Naive thymus-derived CD4-positive, alpha-beta T cell (primary cell): ENCODE measurements at regions not wholly inside any gene's neighbourhood (a gene's known extent, or its start where the extent isn't known, plus 50 kb on each side); places are given as distances from the start of the nearest gene placed in this dataset.
"Not testable (repeated sequence)": the region's sequence is repeated elsewhere in the genome, so short reads cannot be mapped to it uniquely, and the experiment has no call there.

Experiments used
- ATAC-seq: fragments of 150-1000 bp; cut with Tn5 transposase; 2 replicates; pipeline ENCODE4 v1.10.0; 2021; ENCODE audit warnings: mild to moderate bottlenecking, moderate library complexity
- CTCF ChIA-PET: fragments of 350-600 bp; sonication (Branson Sonifier 250); formaldehyde crosslinking; loops from one replicate; lab custom pipeline; 2021; ENCODE audit warnings: antibody characterized with exemption; lab: Charles Lee
- POLR2A ChIA-PET: fragments of 350-600 bp; sonication (Branson Sonifier 250); formaldehyde crosslinking; loops from one replicate; lab custom pipeline; 2021; ENCODE audit warnings: antibody characterized with exemption, inconsistent platforms; lab: Charles Lee
- DNase-seq, 9 donors: peaks; one replicate each; pipeline versions ENCODE4 v3.0.0 to v3.0.0-alpha.2; 2020 to 2022; ENCODE audit warnings: mixed read lengths in 1 of 9
- H3K27ac ChIP-seq: one replicate; pipeline ENCODE4 v1.7.0; 2013; ENCODE audit warnings: mild to moderate bottlenecking, low read depth, low read length, moderate library complexity
- H3K27me3 ChIP-seq, 2 donors: one replicate each; pipeline ENCODE4 v1.7.0; 2013; ENCODE audit warnings: low read length in 2 of 2, mild to moderate bottlenecking in 2 of 2, moderate library complexity in 2 of 2; ENCODE audit not compliant: control insufficient read depth in 2 of 2, insufficient read depth in 2 of 2
- H3K36me3 ChIP-seq, 3 experiments: 1 replicate in 2 of 3; 2 replicates in 1 of 3; pipeline ENCODE4 v1.7.0; 2013; ENCODE audit warnings: low read length in 3 of 3, mild to moderate bottlenecking in 3 of 3, moderate library complexity in 1 of 3; ENCODE audit not compliant: insufficient read depth in 3 of 3, control insufficient read depth in 2 of 3
- H3K4me1 ChIP-seq, 2 donors: one replicate each; pipeline ENCODE4 v1.7.0; 2013; ENCODE audit warnings: low read length in 2 of 2, mild to moderate bottlenecking in 2 of 2, moderate library complexity in 1 of 2; ENCODE audit not compliant: control insufficient read depth in 2 of 2, insufficient read depth in 2 of 2
- H3K4me3 ChIP-seq: 2 replicates; pipeline ENCODE4 v1.7.0; 2013; ENCODE audit warnings: mild to moderate bottlenecking, low read length
- H3K9me3 ChIP-seq, 3 experiments: 1 replicate in 2 of 3; 2 replicates in 1 of 3; pipeline ENCODE4 v1.7.0; 2013; ENCODE audit warnings: low read length in 3 of 3; ENCODE audit not compliant: control insufficient read depth in 2 of 3
- H3K27ac Mint-ChIP-seq, 9 donors: one replicate each; pipeline ENCODE4 v1.8.0; 2020 to 2022; ENCODE audit warnings: mixed read lengths in 9 of 9, mild to moderate bottlenecking in 8 of 9, moderate library complexity in 5 of 9, inconsistent platforms in 2 of 9
- H3K27me3 Mint-ChIP-seq, 5 donors: one replicate each; pipeline ENCODE4 v1.8.0; 2021 to 2022; ENCODE audit warnings: mixed read lengths in 5 of 5, mild to moderate bottlenecking in 1 of 5
- H3K36me3 Mint-ChIP-seq, 5 donors: one replicate each; pipeline ENCODE4 v1.8.0; 2020 to 2022; ENCODE audit warnings: mixed read lengths in 5 of 5, mild to moderate bottlenecking in 3 of 5, inconsistent platforms in 1 of 5
- H3K4me1 Mint-ChIP-seq, 7 donors: one replicate each; pipeline ENCODE4 v1.8.0; 2020 to 2022; ENCODE audit warnings: mixed read lengths in 7 of 7, mild to moderate bottlenecking in 3 of 7, inconsistent platforms in 1 of 7
- H3K4me3 Mint-ChIP-seq, 10 donors: one replicate each; pipeline ENCODE4 v1.8.0; 2020 to 2022; ENCODE audit warnings: mild to moderate bottlenecking in 10 of 10, mixed read lengths in 10 of 10, moderate library complexity in 6 of 10, inconsistent platforms in 2 of 10
- H3K9me3 Mint-ChIP-seq, 11 donors: one replicate each; pipeline ENCODE4 v1.8.0; 2020 to 2022; ENCODE audit warnings: mixed read lengths in 11 of 11, mild to moderate bottlenecking in 4 of 11, inconsistent platforms in 1 of 11, moderate library complexity in 1 of 11
- intact Hi-C, 2 donors: fragments of 100-400 bp; cut with micrococcal nuclease; formaldehyde crosslinking; loops; one replicate each; pipeline ENCODE4 v1.15.1; 2023

- H3K27me3 ChIP-seq = no peaks in the 10 kb centered on the region
- H3K4me1 ChIP-seq = no peaks in the 10 kb centered on the region
- intact Hi-C loops = no loop called here
- no peak overlapping the region for H3K27ac Mint-ChIP-seq
- ChIA-PET CTCF (no interaction called here), POLR2A (no interaction called here)
- no peak overlapping the region for H3K4me3 ChIP-seq
- no peak overlapping the region for H3K27ac ChIP-seq
- ATAC-seq (no peak), DNase-seq (no peak)
- peaks cover 0 to 13% (median 4%) of the 10 kb centered on the region in 11 donors for H3K9me3 Mint-ChIP-seq
- H3K4me3 Mint-ChIP-seq = no peak overlapping the region
- no peaks in the 10 kb centered on the region for H3K36me3 ChIP-seq
- no peaks in the 10 kb centered on the region for H3K36me3 Mint-ChIP-seq
- no peaks in the 10 kb centered on the region for H3K9me3 ChIP-seq
- H3K27me3 Mint-ChIP-seq = no peaks in the 10 kb centered on the region
- H3K4me1 Mint-ChIP-seq = peaks cover 0 to 1% (median 0%) of the 10 kb centered on the region in 7 donors
Measured at GRCh38 chr2:4976407-4976806, 715.8 kb upstream of the SOX11 start.

- Mint-ChIP-seq H3K27me3 (no peaks in the 10 kb centered on the region), H3K9me3 (peaks cover 0 to 13% (median 4%) of the 10 kb centered on the region in 11 donors), H3K4me3 (no peak overlapping the region), H3K4me1 (peaks cover 0 to 1% (median 0%) of the 10 kb centered on the region in 7 donors), H3K36me3 (no peaks in the 10 kb centered on the region), H3K27ac (no peak overlapping the region)
- no peaks in the 10 kb centered on the region for H3K27me3 ChIP-seq
- CTCF ChIA-PET = no interaction called here
- ATAC-seq (no peak), DNase-seq (no peak)
- H3K36me3 ChIP-seq = no peaks in the 10 kb centered on the region
- intact Hi-C loops = no loop called here
- POLR2A ChIA-PET = no interaction called here
- no peaks in the 10 kb centered on the region for H3K9me3 ChIP-seq
- H3K27ac ChIP-seq = no peak overlapping the region
- no peak overlapping the region for H3K4me3 ChIP-seq
- no peaks in the 10 kb centered on the region for H3K4me1 ChIP-seq
Measured at GRCh38 chr2:4979111-4979510, 713.1 kb upstream of the SOX11 start.

- Histone ChIP-seq H3K36me3 (no peaks in the 10 kb centered on the region), H3K4me1 (no peaks in the 10 kb centered on the region), H3K27me3 (no peaks in the 10 kb centered on the region), H3K4me3 (no peak overlapping the region), H3K27ac (no peak overlapping the region), H3K9me3 (no peaks in the 10 kb centered on the region)
- H3K27ac Mint-ChIP-seq = no peak overlapping the region
- no peaks in the 10 kb centered on the region for H3K27me3 Mint-ChIP-seq
- no peaks in the 10 kb centered on the region for H3K36me3 Mint-ChIP-seq
- H3K4me3 Mint-ChIP-seq = no peak overlapping the region
- CTCF ChIA-PET = no interaction called here
- POLR2A ChIA-PET = no interaction called here
- peaks cover 0 to 1% (median 0%) of the 10 kb centered on the region in 7 donors for H3K4me1 Mint-ChIP-seq
- DNase-seq = no peak
- H3K9me3 Mint-ChIP-seq = peaks cover 0 to 19% (median 6%) of the 10 kb centered on the region in 11 donors
- no peak for ATAC-seq
- intact Hi-C loops = no loop called here
Measured at GRCh38 chr2:4980995-4981394, 711.2 kb upstream of the SOX11 start.

- Mint-ChIP-seq H3K9me3 (peaks cover 0 to 18% (median 6%) of the 10 kb centered on the region in 11 donors), H3K4me3 (no peak overlapping the region), H3K36me3 (no peaks in the 10 kb centered on the region), H3K27me3 (no peaks in the 10 kb centered on the region), H3K27ac (no peak overlapping the region), H3K4me1 (peaks cover 0 to 1% (median 0%) of the 10 kb centered on the region in 7 donors)
- DNase-seq = no peak
- H3K4me3 ChIP-seq = no peak overlapping the region
- no peaks in the 10 kb centered on the region for H3K36me3 ChIP-seq
- H3K27me3 ChIP-seq = no peaks in the 10 kb centered on the region
- H3K9me3 ChIP-seq = no peaks in the 10 kb centered on the region
- ChIA-PET CTCF (no interaction called here), POLR2A (no interaction called here)
- no peak overlapping the region for H3K27ac ChIP-seq
- ATAC-seq = no peak
- intact Hi-C loops = no loop called here
- no peaks in the 10 kb centered on the region for H3K4me1 ChIP-seq
Measured at GRCh38 chr2:4981802-4982409, 710.3 kb upstream of the SOX11 start.

GRCh38 chr2:4988444-4988843 is 703.7 kb upstream of the SOX11 start:
- H3K27me3 Mint-ChIP-seq, H3K36me3 Mint-ChIP-seq, CTCF ChIA-PET, H3K9me3 Mint-ChIP-seq, ATAC-seq, H3K4me1 ChIP-seq, H3K4me3 ChIP-seq, H3K9me3 ChIP-seq, H3K4me3 Mint-ChIP-seq, POLR2A ChIA-PET, H3K4me1 Mint-ChIP-seq, H3K27me3 ChIP-seq, H3K27ac ChIP-seq, H3K36me3 ChIP-seq, H3K27ac Mint-ChIP-seq, intact Hi-C loops, DNase-seq: not testable (repeated sequence)

- Mint-ChIP-seq H3K9me3 (peaks cover 0 to 12% (median 0%) of the 10 kb centered on the region in 11 donors), H3K27me3 (peaks cover 0 to 4% (median 0%) of the 10 kb centered on the region in 5 donors), H3K27ac (no peak overlapping the region), H3K4me3 (no peak overlapping the region), H3K4me1 (no peaks in the 10 kb centered on the region), H3K36me3 (no peaks in the 10 kb centered on the region)
- ATAC-seq = no peak
- ChIA-PET CTCF (no interaction called here), POLR2A (no interaction called here)
- DNase-seq = no peak
- intact Hi-C loops = no loop called here
- no peak overlapping the region for H3K27ac ChIP-seq
- no peaks in the 10 kb centered on the region for H3K9me3 ChIP-seq
- no peaks in the 10 kb centered on the region for H3K4me1 ChIP-seq
- no peaks in the 10 kb centered on the region for H3K27me3 ChIP-seq
- no peak overlapping the region for H3K4me3 ChIP-seq
- no peaks in the 10 kb centered on the region for H3K36me3 ChIP-seq
Measured at GRCh38 chr2:4992226-4992625, 700.0 kb upstream of the SOX11 start.

- no peaks in the 10 kb centered on the region for H3K27me3 ChIP-seq
- ChIA-PET POLR2A (no interaction called here), CTCF (no interaction called here)
- no peaks in the 10 kb centered on the region for H3K4me1 ChIP-seq
- ATAC-seq (no peak), DNase-seq (no peak)
- intact Hi-C loops = no loop called here
- H3K9me3 ChIP-seq = no peaks in the 10 kb centered on the region
- H3K36me3 ChIP-seq = no peaks in the 10 kb centered on the region
- H3K27ac ChIP-seq = no peak overlapping the region
- Mint-ChIP-seq H3K36me3 (no peaks in the 10 kb centered on the region), H3K27me3 (peaks cover 0 to 4% (median 0%) of the 10 kb centered on the region in 5 donors), H3K27ac (no peak overlapping the region), H3K9me3 (peaks cover 0 to 18% (median 4%) of the 10 kb centered on the region in 11 donors), H3K4me1 (no peaks in the 10 kb centered on the region), H3K4me3 (no peak overlapping the region)
- no peak overlapping the region for H3K4me3 ChIP-seq
Measured at GRCh38 chr2:4995466-4995865, 696.7 kb upstream of the SOX11 start.
